BE2C (cell line): ENCODE measurements at regions not wholly inside any gene's neighbourhood (a gene's known extent, or its start where the extent isn't known, plus 50 kb on each side); places are given as distances from the start of the nearest gene placed in this dataset.

ENCODE experiments used
- DNase-seq: peaks from one replicate; pipeline ENCODE4 v3.0.0-alpha.2; 2020
- H3K27me3 ChIP-seq: fragments of 250-450 bp; sonication (Bioruptor Pico); 2 replicates; pipeline ENCODE4 v1.5.1; 2020; ENCODE audit warnings: mild to moderate bottlenecking
- H3K36me3 ChIP-seq: fragments of 250-450 bp; sonication (Bioruptor Pico); 2 replicates; pipeline ENCODE4 v1.5.1; 2020; ENCODE audit warnings: mild to moderate bottlenecking
- H3K4me1 ChIP-seq: fragments of 250-450 bp; sonication (Bioruptor Pico); 2 replicates; pipeline ENCODE4 v1.5.1; 2020
- H3K4me3 ChIP-seq: 2 replicates; pipeline ENCODE4 v1.5.1; 2011; ENCODE audit warnings: low read depth, low read length
- H3K9me3 ChIP-seq: fragments of 250-450 bp; sonication (Bioruptor Pico); 2 replicates; pipeline ENCODE4 v1.5.1; 2020
- CTCF ChIP-seq: IDR thresholded peaks from 2 replicates; pipeline ENCODE4 v1.5.1; 2012; ENCODE audit warnings: mild to moderate bottlenecking, low read depth, low read length

GRCh38 chr16:59567496-59567895, 833.4 kb upstream of the GOT2 start:
- TF ChIP-seq CTCF, result no peak
- no peak for DNase-seq
- H3K4me3 ChIP-seq, result no peak overlapping the region
- no peaks in the 10 kb centered on the region for H3K36me3 ChIP-seq
- no peaks in the 10 kb centered on the region for H3K27me3 ChIP-seq
- H3K4me1 ChIP-seq, result no peaks in the 10 kb centered on the region
- no peaks in the 10 kb centered on the region; the same call in 1 of the 2 replicates for H3K9me3 ChIP-seq

- Histone ChIP-seq H3K27me3 (no peaks in the 10 kb centered on the region), H3K36me3 (no peaks in the 10 kb centered on the region), H3K4me3 (no peak overlapping the region), H3K9me3 (no peaks in the 10 kb centered on the region), H3K4me1 (no peaks in the 10 kb centered on the region)
- no peak for TF ChIP-seq CTCF
- DNase-seq, result no peak
These were observed 832.3 kb upstream of the GOT2 start for GRCh38 chr16:59566446-59566845.

GRCh38 chr16:59558679-59559078, 824.6 kb upstream of the GOT2 start:
- Histone ChIP-seq H3K36me3 (no peaks in the 10 kb centered on the region), H3K27me3 (no peaks in the 10 kb centered on the region), H3K4me3 (no peak overlapping the region), H3K9me3 (no peaks in the 10 kb centered on the region), H3K4me1 (no peaks in the 10 kb centered on the region)
- no peak for DNase-seq
- no peak for TF ChIP-seq CTCF

GRCh38 chr16:59552164-59552563, 818.0 kb upstream of the GOT2 start:
- no peak for DNase-seq
- TF ChIP-seq CTCF, result no peak
- Histone ChIP-seq H3K4me1 (no peaks in the 10 kb centered on the region), H3K4me3 (no peak overlapping the region), H3K36me3 (no peaks in the 10 kb centered on the region), H3K27me3 (no peaks in the 10 kb centered on the region), H3K9me3 (no peaks in the 10 kb centered on the region; the same call in 1 of the 2 replicates)

- no peak overlapping the region for H3K4me3 ChIP-seq
- DNase-seq, result no peak
- no peaks in the 10 kb centered on the region for H3K27me3 ChIP-seq
- H3K36me3 ChIP-seq, result no peaks in the 10 kb centered on the region
- TF ChIP-seq CTCF, result no peak
- no peaks in the 10 kb centered on the region for H3K4me1 ChIP-seq
- H3K9me3 ChIP-seq, result no peaks in the 10 kb centered on the region; the same call in 1 of the 2 replicates
These were observed 811.6 kb upstream of the GOT2 start for GRCh38 chr16:59545721-59546120.

- Histone ChIP-seq H3K27me3 (no peaks in the 10 kb centered on the region), H3K4me3 (no peak overlapping the region), H3K36me3 (no peaks in the 10 kb centered on the region), H3K4me1 (no peaks in the 10 kb centered on the region), H3K9me3 (no peaks in the 10 kb centered on the region; the same call in 1 of the 2 replicates)
- DNase-seq, result no peak
- no peak for TF ChIP-seq CTCF
These were observed 809.5 kb upstream of the GOT2 start for GRCh38 chr16:59543641-59544040.
